HepG2 (cell line): ENCODE measurements at regions not wholly inside any gene's neighbourhood (a gene's known extent, or its start where the extent isn't known, plus 50 kb on each side); places are given as distances from the start of the nearest gene placed in this dataset.

Experiments
- ATAC-seq: fragments of 200-7000 bp; cut with Tn5 transposase; 3 replicates; pipeline ENCODE4 v1.9.1; 2020; ENCODE audit warnings: mild to moderate bottlenecking, moderate library complexity
- BruUV-seq: library from RNA; stranded (reverse); fragments of 400-500 nt; replicated peaks from 2 replicates; lab custom pipeline; 2021; lab: Mats Ljungman, UMichigan
- CTCF ChIA-PET: fragments of 300-600 bp; formaldehyde crosslinking; extraction: SDS; loops from one replicate; lab custom pipeline; 2021; ENCODE audit warnings: low total read pairs, inconsistent platforms, low intra/inter-chr PET ratio; lab: Yijun Ruan, JAX
- POLR2A ChIA-PET: fragments of 350-600 bp; sonication (Branson Sonifier 250); formaldehyde crosslinking; loops from one replicate; lab custom pipeline; 2020; ENCODE audit warnings: antibody characterized with exemption, inconsistent platforms; lab: Yijun Ruan, JAX
- DNase-seq: peaks from one replicate; pipeline ENCODE4 v3.0.0-alpha.2; 2015; ENCODE audit warnings: low spot score
- FAIRE-seq: peaks from 3 replicates; lab custom pipeline; 2011; peaks lifted over from hg19 to GRCh38; lab: Jason Lieb, UNC
- H2AFZ ChIP-seq: one replicate; pipeline ENCODE4 v1.6.1; 2011; ENCODE audit warnings: low read length, inconsistent platforms
- H3K27ac ChIP-seq: fragments of 300-600 bp; 3 replicates; pipeline ENCODE4 v1.8.0; 2011; ENCODE audit warnings: mixed run types, mild to moderate bottlenecking, mixed read lengths, low read length, inconsistent platforms; ENCODE audit not compliant: insufficient read depth; ENCODE audit errors: extremely low read length
- H3K27me3 ChIP-seq, 2 experiments: fragments of 200-600 bp in 1 of 2; 2 replicates in 1 of 2; 3 replicates in 1 of 2; pipeline versions ENCODE4 v1.6.0 to v1.8.0; 2011; ENCODE audit warnings: low read length in 2 of 2, mild to moderate bottlenecking in 2 of 2, moderate library complexity in 2 of 2, inconsistent platforms in 1 of 2; ENCODE audit not compliant: insufficient read depth in 2 of 2, control insufficient read depth in 1 of 2
- H3K36me3 ChIP-seq, 2 experiments: fragments of 200-600 bp in 1 of 2; replicated peaks in 1 of 2; 2 replicates in 1 of 2; 3 replicates in 1 of 2; pipeline versions ENCODE4 v1.5.1 to v1.8.0; 2011; ENCODE audit warnings: low read length in 2 of 2, inconsistent platforms in 1 of 2; ENCODE audit not compliant: insufficient read depth in 2 of 2, control insufficient read depth in 1 of 2
- H3K4me1 ChIP-seq: 2 replicates; pipeline ENCODE4 v1.5.1; 2012; ENCODE audit warnings: low read length, inconsistent platforms; ENCODE audit not compliant: insufficient read depth
- H3K4me2 ChIP-seq: 2 replicates; pipeline ENCODE4 v1.6.0; 2011; ENCODE audit warnings: low read depth, low read length, inconsistent platforms
- H3K4me3 ChIP-seq, 3 experiments: fragments of 200-600 bp in 1 of 3; sonication (generic), shearing (Covaris generic) in 1 of 3; replicated peaks in 1 of 3; 2 replicates each; pipeline ENCODE4 v1.5.1; 2011 to 2016; ENCODE audit warnings: low read length in 3 of 3, inconsistent platforms in 2 of 3, low read depth in 2 of 3, mild to moderate bottlenecking in 2 of 3, control low read depth in 1 of 3, mixed read lengths in 1 of 3; ENCODE audit not compliant: insufficient read depth in 1 of 3
- H3K79me2 ChIP-seq: one replicate; pipeline ENCODE4 v1.6.1; 2011; ENCODE audit warnings: low read length, inconsistent platforms; ENCODE audit not compliant: insufficient read depth
- H3K9ac ChIP-seq: 2 replicates; pipeline ENCODE4 v1.6.0; 2011; ENCODE audit warnings: mild to moderate bottlenecking, low read depth, low read length, inconsistent platforms; ENCODE audit not compliant: insufficient read depth
- H3K9me3 ChIP-seq: 2 replicates; pipeline ENCODE4 v1.5.1; 2012; ENCODE audit warnings: mild to moderate bottlenecking, low read length
- H4K20me1 ChIP-seq: 2 replicates; pipeline ENCODE4 v1.6.0; 2011; ENCODE audit warnings: inconsistent platforms, mild to moderate bottlenecking, low read length, moderate library complexity; ENCODE audit not compliant: insufficient read depth
- GZF1 ChIP-seq: sonication (generic); formaldehyde crosslinking; IDR thresholded peaks from 2 replicates; pipeline ENCODE4 v1.5.1; 2020; ENCODE audit warnings: mild to moderate bottlenecking, missing genetic modification reagents
- NAIF1 ChIP-seq: sonication (generic); formaldehyde crosslinking; IDR thresholded peaks from 2 replicates; pipeline ENCODE4 v1.5.0; 2020; ENCODE audit warnings: mild to moderate bottlenecking, missing genetic modification reagents, borderline replicate concordance
- NPAS2 ChIP-seq: sonication (generic); formaldehyde crosslinking; IDR thresholded peaks from 2 replicates; pipeline ENCODE4 v1.8.0; 2022; ENCODE audit warnings: mild to moderate bottlenecking, missing genetic modification reagents, borderline replicate concordance
- RBAK ChIP-seq: sonication (generic); formaldehyde crosslinking; IDR thresholded peaks from 2 replicates; pipeline ENCODE4 v1.5.1; 2020; ENCODE audit warnings: mild to moderate bottlenecking, missing genetic modification reagents
- RFX3 ChIP-seq: IDR thresholded peaks from 2 replicates; pipeline ENCODE4 v1.6.1; 2016; ENCODE audit warnings: missing biosample characterization, missing genetic modification reagents
- ZKSCAN8 ChIP-seq: IDR thresholded peaks from 2 replicates; pipeline ENCODE4 v1.6.1; 2016; ENCODE audit warnings: borderline replicate concordance, missing genetic modification reagents, missing compliant biosample characterization
- ZNF274 ChIP-seq: sonication (generic); formaldehyde crosslinking; IDR thresholded peaks from 2 replicates; pipeline ENCODE4 v1.5.1; 2020; ENCODE audit warnings: mild to moderate bottlenecking, missing genetic modification reagents
- ZNF337 ChIP-seq: sonication (generic); formaldehyde crosslinking; IDR thresholded peaks from 2 replicates; pipeline ENCODE4 v1.5.1; 2020; ENCODE audit warnings: missing genetic modification reagents, low read depth, mild to moderate bottlenecking, borderline replicate concordance
- ZNF670 ChIP-seq: sonication (generic); formaldehyde crosslinking; IDR thresholded peaks from 2 replicates; pipeline ENCODE4 v1.8.0; 2022; ENCODE audit warnings: mild to moderate bottlenecking, missing genetic modification reagents, borderline replicate concordance
- ZNF720 ChIP-seq: sonication (generic); formaldehyde crosslinking; IDR thresholded peaks from 2 replicates; pipeline ENCODE4 v1.4.0; 2020; ENCODE audit warnings: missing genetic modification reagents
- ZNF724P ChIP-seq: sonication (generic); formaldehyde crosslinking; IDR thresholded peaks from 2 replicates; pipeline ENCODE4 v1.8.0; 2022; ENCODE audit warnings: missing genetic modification reagents, borderline replicate concordance
- WGBS: methylation state at CpG from one replicate; pipeline ENCODE4 v1.1.6; 2017; ENCODE audit warnings: low lambda C conversion rate; 5-methylcytosine and 5-hydroxymethylcytosine counted together
- in situ Hi-C: cut with HindIII; loops from 2 replicates; pipeline ENCODE4 v1.10.0; 2017; ENCODE audit warnings: low pct_unique_long_range_greater_than_20kb; ENCODE audit not compliant: extremely low pct_ligation_motif_present
- intact Hi-C: fragments of 100-400 bp; cut with micrococcal nuclease; formaldehyde crosslinking; loops from one replicate; pipeline ENCODE4 v1.10.0; 2022; ENCODE audit not compliant: unreplicated experiment

DNA sequence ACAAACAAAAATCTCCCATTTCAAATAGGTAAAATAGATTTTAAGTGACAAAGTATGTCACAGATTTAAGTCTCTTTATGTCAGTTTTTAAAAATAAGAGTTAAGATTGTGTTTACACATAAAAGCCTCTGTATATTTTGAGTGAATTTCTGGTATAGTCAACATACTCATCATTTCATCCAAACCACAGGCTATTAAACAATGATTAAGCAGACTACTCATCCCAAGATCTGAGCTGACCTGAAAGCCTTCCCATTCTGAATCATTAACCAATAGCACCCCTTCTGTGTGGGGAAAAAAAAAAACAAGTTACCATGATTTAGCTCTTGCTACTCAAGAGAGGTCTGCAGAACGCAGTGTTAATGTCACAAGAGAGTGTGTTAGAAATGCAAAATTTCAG lies 284.4 kb upstream of the NBEA start:
- no peaks in the 10 kb centered on the region for H4K20me1 ChIP-seq
- H3K4me1 ChIP-seq: no peaks in the 10 kb centered on the region
- no peak for ATAC-seq
- H3K9me3 ChIP-seq: no peaks in the 10 kb centered on the region
- CTCF ChIA-PET: no interaction called here
- no peak for FAIRE-seq
- 86% methylated on average over 1 of the region's 1 CpG for WGBS
- no peak overlapping the region for H3K27ac ChIP-seq
- no peak overlapping the region for H3K4me2 ChIP-seq
- intact Hi-C loops: no loop called here
- H3K79me2 ChIP-seq: no peaks in the 10 kb centered on the region
- no peak for TF ChIP-seq RBAK (CRISPR knock-in tag)
- no peak for TF ChIP-seq ZNF670 (CRISPR knock-in tag)
- no peak for TF ChIP-seq ZKSCAN8 (CRISPR knock-in tag)
- TF ChIP-seq RFX3: no peak
- no peak for TF ChIP-seq ZNF720 (CRISPR knock-in tag)
- TF ChIP-seq ZNF274: no peak
- TF ChIP-seq NAIF1: no peak
- TF ChIP-seq GZF1 (CRISPR knock-in tag): no peak
- no peak for TF ChIP-seq ZNF337 (CRISPR knock-in tag)
- no peak for TF ChIP-seq NPAS2
- no peak for TF ChIP-seq ZNF724P (CRISPR knock-in tag)
- no peaks in the 10 kb centered on the region for H3K36me3 ChIP-seq
- BruUV-seq: no TSS peak
- H3K27me3 ChIP-seq: 0 out of 5 replicates have a peak, but pooled peaks cover 0 to 3% of the 10 kb centered on the region in 2 experiments
- no peak for DNase-seq
- no peak overlapping the region for H3K9ac ChIP-seq
- in situ Hi-C loops: no loop called here
- no peak overlapping the region for H2AFZ ChIP-seq
- POLR2A ChIA-PET: no interaction called here
- H3K4me3 ChIP-seq: no peak overlapping the region
